ENCODE measurements at regions not wholly inside any gene's neighbourhood (a gene's known extent, or its start where the extent isn't known, plus 50 kb on each side); places are given as distances from the start of the nearest gene placed in this dataset.

DNA sequence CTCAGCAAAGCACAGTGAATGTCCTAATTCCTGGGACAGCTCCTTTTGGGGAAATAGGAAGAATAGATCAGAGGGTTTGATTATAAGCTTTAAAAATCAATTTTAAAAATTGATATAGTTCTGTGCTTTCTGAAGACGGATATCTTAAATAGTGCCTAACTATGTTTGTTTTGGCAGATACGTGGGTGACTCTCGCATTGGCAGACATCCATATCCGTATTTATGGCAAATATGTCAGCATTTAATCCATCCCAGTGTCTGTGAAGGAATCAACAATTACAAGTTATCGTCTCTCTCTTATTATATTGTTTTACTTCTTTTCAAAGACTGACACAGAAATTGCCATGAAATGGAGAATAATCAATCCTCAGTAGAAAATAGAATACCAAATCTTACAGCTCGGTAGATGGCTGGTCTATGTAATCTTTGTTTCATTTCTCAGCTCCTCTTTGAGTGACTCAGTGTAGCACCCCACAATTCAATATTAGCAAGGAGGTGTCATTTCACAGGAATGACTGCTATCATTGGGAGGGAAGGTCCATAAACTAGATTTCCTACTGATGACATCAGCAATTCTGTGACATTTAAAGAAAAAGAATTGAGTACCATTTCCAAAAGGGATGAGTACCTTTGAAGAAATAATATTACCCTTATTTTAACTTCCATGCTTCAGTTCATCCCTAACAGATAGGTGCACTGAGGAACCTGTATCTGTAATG is 186.4 kb upstream of the NFE2L3 start:
- TF ChIP-seq, protein P1, sequence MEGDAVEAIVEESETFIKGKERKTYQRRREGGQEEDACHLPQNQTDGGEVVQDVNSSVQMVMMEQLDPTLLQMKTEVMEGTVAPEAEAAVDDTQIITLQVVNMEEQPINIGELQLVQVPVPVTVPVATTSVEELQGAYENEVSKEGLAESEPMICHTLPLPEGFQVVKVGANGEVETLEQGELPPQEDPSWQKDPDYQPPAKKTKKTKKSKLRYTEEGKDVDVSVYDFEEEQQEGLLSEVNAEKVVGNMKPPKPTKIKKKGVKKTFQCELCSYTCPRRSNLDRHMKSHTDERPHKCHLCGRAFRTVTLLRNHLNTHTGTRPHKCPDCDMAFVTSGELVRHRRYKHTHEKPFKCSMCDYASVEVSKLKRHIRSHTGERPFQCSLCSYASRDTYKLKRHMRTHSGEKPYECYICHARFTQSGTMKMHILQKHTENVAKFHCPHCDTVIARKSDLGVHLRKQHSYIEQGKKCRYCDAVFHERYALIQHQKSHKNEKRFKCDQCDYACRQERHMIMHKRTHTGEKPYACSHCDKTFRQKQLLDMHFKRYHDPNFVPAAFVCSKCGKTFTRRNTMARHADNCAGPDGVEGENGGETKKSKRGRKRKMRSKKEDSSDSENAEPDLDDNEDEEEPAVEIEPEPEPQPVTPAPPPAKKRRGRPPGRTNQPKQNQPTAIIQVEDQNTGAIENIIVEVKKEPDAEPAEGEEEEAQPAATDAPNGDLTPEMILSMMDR (conservative IDR thresholded peaks at IDR 0.05; ENCODE audit: low read depth, low read length): no peak
- no peak for TF ChIP-seq EZH2 (IDR thresholded peaks at IDR 0.05; ENCODE audit: low read length, unreplicated experiment)
- no peak for TF ChIP-seq EZH2phosphoT487 (IDR thresholded peaks at IDR 0.05; ENCODE audit: borderline replicate concordance, low read length)

All from PC-3 (cell line).